Body of pancreas (tissue), 4 donors: ENCODE measurements at regions not wholly inside any gene's neighbourhood (a gene's known extent, or its start where the extent isn't known, plus 50 kb on each side); places are given as distances from the start of the nearest gene placed in this dataset.

Experiments
- POLR2A ChIP-seq, 3 donors: fragments of 450-650 bp; IDR thresholded peaks; one replicate each; pipeline ENCODE4 v1.6.1; 2016; ENCODE audit warnings: antibody characterized with exemption in 3 of 3, mild to moderate bottlenecking in 2 of 3
- TF ChIP-seq, protein P1 (sequence below), 7 experiments: fragments of 450-650 bp in 4 of 7; fragments of 200-600 bp in 3 of 7; sonication (generic) in 3 of 7; IDR thresholded peaks; one replicate each; pipeline ENCODE4 v1.5.1; 2016 to 2019; ENCODE audit warnings: antibody characterized with exemption in 7 of 7

DNA sequence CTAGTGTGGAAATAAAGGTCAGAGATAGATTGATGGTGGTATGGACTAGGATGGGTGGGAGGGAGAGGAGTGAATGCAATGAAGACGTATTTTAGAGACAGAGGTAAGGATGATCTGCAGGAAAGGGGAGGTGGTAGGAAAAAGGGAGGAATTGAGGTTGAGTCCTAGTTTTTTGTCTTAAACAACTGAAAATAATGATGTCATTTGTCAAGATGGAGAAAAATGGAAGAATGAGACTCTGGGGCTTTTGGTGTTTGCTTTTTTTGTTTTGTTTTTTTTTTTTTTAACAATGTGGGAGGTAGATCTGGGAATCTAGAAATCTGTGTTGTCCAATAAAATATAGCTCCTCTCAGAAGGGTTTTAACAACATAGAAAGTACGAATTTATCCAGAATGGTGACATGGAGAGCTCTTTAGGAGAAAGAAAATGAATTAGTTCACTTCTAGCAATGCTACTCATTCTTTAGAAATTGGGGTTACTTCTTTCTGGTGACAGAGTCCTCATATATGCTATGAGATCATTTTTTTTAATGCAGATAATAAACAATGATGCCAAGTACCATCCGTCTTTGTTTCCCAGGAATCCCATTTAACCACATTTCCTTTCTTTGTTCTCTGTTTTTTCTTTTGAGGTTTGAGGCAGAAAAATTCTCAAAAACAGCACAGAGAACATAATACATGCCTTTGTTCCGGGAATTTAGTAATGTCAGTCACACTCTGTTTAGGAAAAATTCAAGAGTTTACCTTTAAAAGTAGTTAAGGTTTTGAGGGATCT is 225.3 kb upstream of the COX10 start:
- TF ChIP-seq, protein P1, sequence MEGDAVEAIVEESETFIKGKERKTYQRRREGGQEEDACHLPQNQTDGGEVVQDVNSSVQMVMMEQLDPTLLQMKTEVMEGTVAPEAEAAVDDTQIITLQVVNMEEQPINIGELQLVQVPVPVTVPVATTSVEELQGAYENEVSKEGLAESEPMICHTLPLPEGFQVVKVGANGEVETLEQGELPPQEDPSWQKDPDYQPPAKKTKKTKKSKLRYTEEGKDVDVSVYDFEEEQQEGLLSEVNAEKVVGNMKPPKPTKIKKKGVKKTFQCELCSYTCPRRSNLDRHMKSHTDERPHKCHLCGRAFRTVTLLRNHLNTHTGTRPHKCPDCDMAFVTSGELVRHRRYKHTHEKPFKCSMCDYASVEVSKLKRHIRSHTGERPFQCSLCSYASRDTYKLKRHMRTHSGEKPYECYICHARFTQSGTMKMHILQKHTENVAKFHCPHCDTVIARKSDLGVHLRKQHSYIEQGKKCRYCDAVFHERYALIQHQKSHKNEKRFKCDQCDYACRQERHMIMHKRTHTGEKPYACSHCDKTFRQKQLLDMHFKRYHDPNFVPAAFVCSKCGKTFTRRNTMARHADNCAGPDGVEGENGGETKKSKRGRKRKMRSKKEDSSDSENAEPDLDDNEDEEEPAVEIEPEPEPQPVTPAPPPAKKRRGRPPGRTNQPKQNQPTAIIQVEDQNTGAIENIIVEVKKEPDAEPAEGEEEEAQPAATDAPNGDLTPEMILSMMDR (IDR thresholded peaks at IDR 0.05): no peak
- TF ChIP-seq POLR2A (IDR thresholded peaks at IDR 0.05): no peak
